LNCaP clone FGC (cell line): ENCODE measurements at regions not wholly inside any gene's neighbourhood (a gene's known extent, or its start where the extent isn't known, plus 50 kb on each side); places are given as distances from the start of the nearest gene placed in this dataset.
"Not testable (repeated sequence)": the region's sequence is repeated elsewhere in the genome, so short reads cannot be mapped to it uniquely, and the experiment has no call there.

ENCODE experiments used
- DNase-seq: peaks from one replicate; pipeline ENCODE4 v3.0.0-alpha.2; 2011; ENCODE audit warnings: low read depth
- H3K4me3 ChIP-seq: 2 replicates; pipeline ENCODE4 v1.5.1; 2011; ENCODE audit warnings: mild to moderate bottlenecking, low read depth, low read length, control low read depth
- TF ChIP-seq, protein P1 (sequence below): IDR thresholded peaks from 2 replicates; pipeline ENCODE4 v1.5.1; 2012; ENCODE audit warnings: mild to moderate bottlenecking; ENCODE audit not compliant: control insufficient read depth, insufficient read depth; ENCODE audit errors: extremely low read depth

- TF ChIP-seq, protein P1, sequence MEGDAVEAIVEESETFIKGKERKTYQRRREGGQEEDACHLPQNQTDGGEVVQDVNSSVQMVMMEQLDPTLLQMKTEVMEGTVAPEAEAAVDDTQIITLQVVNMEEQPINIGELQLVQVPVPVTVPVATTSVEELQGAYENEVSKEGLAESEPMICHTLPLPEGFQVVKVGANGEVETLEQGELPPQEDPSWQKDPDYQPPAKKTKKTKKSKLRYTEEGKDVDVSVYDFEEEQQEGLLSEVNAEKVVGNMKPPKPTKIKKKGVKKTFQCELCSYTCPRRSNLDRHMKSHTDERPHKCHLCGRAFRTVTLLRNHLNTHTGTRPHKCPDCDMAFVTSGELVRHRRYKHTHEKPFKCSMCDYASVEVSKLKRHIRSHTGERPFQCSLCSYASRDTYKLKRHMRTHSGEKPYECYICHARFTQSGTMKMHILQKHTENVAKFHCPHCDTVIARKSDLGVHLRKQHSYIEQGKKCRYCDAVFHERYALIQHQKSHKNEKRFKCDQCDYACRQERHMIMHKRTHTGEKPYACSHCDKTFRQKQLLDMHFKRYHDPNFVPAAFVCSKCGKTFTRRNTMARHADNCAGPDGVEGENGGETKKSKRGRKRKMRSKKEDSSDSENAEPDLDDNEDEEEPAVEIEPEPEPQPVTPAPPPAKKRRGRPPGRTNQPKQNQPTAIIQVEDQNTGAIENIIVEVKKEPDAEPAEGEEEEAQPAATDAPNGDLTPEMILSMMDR: no peak
- DNase-seq: peak; percentile 38
- H3K4me3 ChIP-seq: no peak overlapping the region
Observed at GRCh38 chr11:110855191-110855590, 143.0 kb upstream of the ARHGAP20 start.

DNA sequence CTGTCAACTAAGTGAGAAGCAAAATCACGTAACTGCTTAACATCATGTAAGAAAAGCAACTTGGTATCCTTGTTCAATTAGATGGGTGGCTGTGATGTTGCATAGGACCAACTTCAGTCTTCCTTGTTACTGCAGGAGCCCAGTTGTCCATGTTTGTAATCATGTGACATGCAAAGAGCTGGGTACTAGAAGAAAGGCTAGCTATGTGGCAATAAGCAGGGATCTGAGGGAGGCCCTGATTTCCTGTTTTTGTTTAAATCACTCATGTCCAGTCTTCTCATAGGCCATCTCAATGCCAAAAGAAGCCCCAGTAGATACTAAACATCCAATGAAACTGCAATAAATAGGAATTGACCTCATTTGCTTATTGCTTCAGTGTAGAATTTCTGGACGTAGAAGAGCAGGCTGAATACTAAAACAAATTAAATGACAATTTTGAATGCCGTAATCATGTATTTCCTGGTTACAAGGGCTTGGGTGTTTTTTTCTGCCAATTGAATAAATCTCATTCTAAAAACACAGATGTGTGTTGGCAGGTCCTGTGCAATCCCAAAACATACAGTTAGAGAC lies 140.8 kb upstream of the ARHGAP20 start:
- H3K4me3 ChIP-seq: no peak overlapping the region
- TF ChIP-seq, protein P1: no peak
- no peak for DNase-seq

- TF ChIP-seq, protein P1: no peak
- no peak overlapping the region for H3K4me3 ChIP-seq
Observed at GRCh38 chr11:110850846-110851245, 138.6 kb upstream of the ARHGAP20 start.

GRCh38 chr11:110843053-110843452 lies 130.8 kb upstream of the ARHGAP20 start:
- not testable (repeated sequence) for DNase-seq, H3K4me3 ChIP-seq

More at GRCh38 chr11:110850846-110851245, 138.6 kb upstream of the ARHGAP20 start:
- DNase-seq: no peak

DNA sequence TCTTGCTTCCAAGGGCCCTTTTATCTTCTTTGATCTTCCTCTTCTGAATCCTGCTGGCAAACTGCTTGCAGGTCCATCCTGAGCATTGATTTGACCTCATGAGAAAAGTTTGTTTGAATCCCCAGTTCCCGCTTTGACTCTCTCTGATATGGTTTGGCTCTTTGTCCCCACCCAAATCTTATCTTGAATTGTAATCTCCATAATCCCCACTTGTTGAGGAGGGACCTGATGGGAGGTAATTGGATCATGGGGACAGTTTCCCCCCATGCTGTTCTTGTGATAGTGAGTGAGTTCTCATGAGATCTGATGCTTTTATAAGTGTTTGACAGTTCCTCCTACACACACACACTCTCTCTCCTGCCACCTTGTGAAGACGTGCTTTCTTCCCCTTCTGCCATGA lies 126.6 kb upstream of the ARHGAP20 start:
- DNase-seq: no peak
- TF ChIP-seq, protein P1: no peak
- no peak overlapping the region for H3K4me3 ChIP-seq

- DNase-seq: no peak
- TF ChIP-seq, protein P1: no peak
- H3K4me3 ChIP-seq: no peak overlapping the region
Observed at GRCh38 chr11:110837603-110838002, 125.4 kb upstream of the ARHGAP20 start.

DNA sequence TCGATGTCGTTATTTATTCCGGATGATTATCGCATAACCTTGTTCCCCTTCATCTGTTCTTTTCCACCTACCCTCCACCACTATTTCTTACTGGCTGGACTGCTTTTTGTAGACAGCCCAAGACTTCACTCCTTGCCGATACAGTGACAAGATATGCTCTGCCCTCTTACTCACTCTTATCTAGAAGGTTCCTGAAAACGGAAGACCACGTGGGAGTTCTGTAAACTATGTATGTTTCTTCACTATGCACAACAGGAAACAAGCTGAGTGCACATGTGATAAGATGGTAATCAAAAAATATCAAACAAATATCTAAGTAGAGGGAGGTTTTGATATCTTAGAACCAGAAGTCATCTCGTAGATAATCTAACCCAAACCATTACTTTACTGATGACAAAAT lies 122.9 kb upstream of the ARHGAP20 start:
- H3K4me3 ChIP-seq: no peak overlapping the region
- TF ChIP-seq, protein P1: no peak
- DNase-seq: no peak
